GM21576 (cell line): ENCODE measurements at regions not wholly inside any gene's neighbourhood (a gene's known extent, or its start where the extent isn't known, plus 50 kb on each side); places are given as distances from the start of the nearest gene placed in this dataset.
"Not testable (repeated sequence)": the region's sequence is repeated elsewhere in the genome, so short reads cannot be mapped to it uniquely, and the experiment has no call there.

Experiments
- ATAC-seq: cut with Tn5 transposase; IDR thresholded peaks from one replicate; pipeline ENCODE4 v1.9.1; 2021; ENCODE audit warnings: mild to moderate bottlenecking, moderate library complexity; ENCODE audit not compliant: unreplicated experiment

GRCh38 chr4:65007841-65008439 lies 598.7 kb upstream of the TECRL start:
- ATAC-seq: no peak

DNA sequence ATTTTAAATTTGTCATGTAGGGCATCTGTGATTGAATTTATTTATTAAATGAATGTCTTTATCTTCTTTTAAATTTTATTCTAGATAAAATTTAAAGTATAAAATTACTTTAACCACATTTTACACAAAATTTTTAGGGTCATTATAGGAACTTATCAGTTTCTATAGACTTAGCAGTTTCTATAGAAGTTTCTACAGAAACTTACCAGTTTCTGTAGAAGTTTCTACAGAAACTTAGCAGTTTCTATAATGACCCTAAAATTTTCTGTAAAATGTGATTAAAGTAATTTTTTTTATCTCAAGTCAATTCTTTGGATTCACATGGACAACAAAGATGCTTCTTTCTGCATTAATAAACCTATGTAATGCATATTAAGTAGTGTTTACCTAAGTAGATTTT lies 565.9 kb upstream of the TECRL start:
- no peak for ATAC-seq

DNA sequence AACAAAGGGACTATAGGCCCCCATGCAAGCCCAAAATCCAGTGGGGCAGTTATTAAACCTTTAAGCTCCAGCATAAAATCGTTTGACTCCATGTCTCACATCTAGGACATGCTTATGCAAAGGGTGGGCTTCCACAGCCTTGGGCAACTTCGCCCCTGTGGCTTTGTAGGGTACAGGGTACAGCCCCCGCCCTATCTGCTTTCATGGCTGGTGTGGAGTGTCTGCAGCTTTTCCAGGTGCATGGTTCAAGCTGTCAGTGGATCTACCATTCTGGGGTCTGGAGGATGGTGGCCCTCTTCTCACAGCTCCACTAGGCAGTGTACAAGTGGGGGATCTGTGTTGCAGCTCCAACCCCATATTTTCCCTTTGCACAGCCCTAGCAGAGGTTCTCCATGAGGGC lies 559.8 kb upstream of the TECRL start:
- ATAC-seq: no peak

GRCh38 chr4:64967286-64967685 lies 558.0 kb upstream of the TECRL start:
- no peak for ATAC-seq

DNA sequence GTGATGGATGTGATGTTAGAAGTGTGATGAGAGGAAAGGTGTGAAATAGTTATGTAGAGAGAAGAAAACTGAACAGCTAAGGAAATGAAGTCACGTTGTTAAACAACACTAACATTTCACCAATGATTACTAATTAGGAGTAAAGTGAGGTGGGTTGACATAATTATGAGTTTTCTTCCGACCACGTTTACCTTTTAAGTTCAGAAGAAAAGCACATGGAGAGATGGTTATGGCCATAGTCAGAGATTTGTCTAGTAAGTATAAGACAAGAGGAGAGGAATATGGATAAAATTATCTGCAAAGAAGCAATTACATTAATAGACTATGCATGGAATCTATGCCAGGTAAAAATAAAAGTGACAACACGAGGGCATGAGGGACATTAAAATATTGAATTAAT lies 551.3 kb upstream of the TECRL start:
- no peak for ATAC-seq

DNA sequence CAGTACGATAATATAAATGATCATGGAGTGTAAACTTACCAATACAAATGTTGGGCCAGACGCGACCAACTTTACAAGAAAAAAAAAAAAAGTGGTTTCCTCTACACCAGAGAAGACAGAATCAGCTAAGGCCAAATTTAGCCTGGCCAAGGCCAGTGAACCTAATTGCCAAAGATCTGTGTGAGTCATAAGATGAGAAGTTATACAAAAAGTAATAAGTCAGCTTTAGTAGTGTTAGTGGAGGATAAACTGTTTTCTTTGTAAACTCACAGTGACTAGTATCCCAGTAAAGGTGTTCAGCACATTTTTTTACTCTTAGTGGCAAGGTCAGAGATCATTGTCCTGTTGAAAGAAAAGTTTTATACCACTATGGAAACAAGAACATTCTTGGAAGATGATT lies 531.4 kb upstream of the TECRL start:
- ATAC-seq: no peak

DNA sequence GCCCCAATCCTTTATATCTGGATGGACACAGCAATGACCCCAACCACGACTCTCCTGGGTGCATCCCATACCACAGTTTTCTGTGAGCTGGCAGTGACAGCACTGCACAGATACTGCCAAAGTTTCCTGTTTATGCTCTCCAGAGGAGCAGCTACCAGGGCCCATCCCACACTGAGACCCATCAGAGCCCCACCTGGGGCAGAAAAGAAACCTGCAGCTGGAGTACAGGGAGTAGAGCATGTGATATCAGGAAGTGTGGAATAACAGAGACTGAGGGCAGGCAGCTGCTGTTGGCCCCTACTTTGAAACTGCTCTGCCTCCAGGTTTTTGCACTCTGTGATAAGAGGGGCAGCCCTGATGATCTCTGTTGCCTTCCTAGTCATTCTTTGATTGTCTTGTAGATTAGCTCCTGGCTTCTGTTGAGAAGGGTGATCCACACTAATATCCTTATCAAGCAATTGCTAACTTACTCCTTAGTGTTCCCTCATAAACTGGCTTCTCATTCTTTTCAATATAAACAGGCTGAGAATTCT lies 526.3 kb upstream of the TECRL start:
- no peak for ATAC-seq

- no peak for ATAC-seq
Measured at GRCh38 chr4:64911846-64912245, 502.6 kb upstream of the TECRL start.

GRCh38 chr4:64903986-64904385 lies 494.7 kb upstream of the TECRL start:
- ATAC-seq: no peak

- ATAC-seq: no peak
Measured at GRCh38 chr4:64899563-64899962, 490.3 kb upstream of the TECRL start.

- not testable (repeated sequence) for ATAC-seq
Measured at GRCh38 chr4:64899030-64899429, 489.8 kb upstream of the TECRL start.

DNA sequence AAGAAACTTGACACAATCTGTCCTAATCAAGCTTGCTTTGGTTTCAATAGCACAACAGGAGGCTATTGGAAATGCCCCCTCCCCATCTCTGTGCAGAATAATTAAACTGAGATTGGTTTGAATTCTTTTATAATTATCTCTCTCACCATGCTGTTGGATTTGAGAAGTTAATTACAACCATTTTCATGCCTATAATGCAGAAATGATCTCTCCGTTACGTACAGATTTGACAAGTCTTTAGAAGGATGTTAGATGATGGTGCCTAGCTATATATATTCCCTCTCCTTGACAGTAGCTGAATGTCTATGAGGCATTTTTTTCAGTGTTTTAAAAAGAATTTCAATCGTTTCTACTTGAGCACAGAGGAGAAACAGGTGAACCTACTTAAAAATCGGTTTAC lies 488.4 kb upstream of the TECRL start:
- no peak for ATAC-seq

GRCh38 chr4:64895031-64895430 lies 485.8 kb upstream of the TECRL start:
- ATAC-seq: no peak

- ATAC-seq: no peak
Measured at GRCh38 chr4:64893205-64893604, 484.0 kb upstream of the TECRL start.

GRCh38 chr4:64889906-64890610 lies 480.8 kb upstream of the TECRL start:
- no peak for ATAC-seq

DNA sequence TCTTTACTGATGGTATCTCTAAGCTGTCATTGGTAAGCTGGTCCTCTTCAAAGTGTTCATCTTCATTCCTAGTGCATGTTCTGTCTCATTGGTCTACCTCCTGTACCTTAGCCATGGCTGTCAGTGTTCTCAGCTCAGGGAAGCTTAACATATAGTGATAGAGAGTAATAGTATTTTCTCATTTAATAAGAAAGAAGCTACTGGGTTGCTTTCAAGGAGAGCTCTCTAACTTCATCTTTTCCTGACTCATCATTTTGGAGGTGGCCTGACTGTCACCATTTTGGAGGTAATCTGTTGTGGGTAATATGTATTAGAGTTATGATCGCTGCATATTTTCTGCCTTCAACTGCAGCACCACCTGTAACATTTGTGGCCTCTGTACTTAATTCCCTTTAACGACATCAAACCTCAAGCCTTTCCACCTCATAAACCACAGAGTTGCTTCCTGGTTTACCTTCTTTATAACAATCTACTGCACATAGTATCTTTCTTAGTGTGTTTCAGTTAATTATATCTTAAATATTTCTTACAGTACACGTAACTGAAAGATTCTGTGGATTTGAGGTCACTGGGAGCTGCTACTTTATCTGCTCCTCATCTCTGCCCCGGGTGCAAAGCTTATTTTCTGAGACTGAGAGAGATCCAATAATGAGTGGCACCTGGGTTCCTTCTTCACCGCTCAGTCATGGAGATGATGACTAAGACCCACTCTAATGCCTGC lies 474.0 kb upstream of the TECRL start:
- no peak for ATAC-seq

GRCh38 chr4:64882311-64883086 lies 473.2 kb upstream of the TECRL start:
- ATAC-seq: no peak

DNA sequence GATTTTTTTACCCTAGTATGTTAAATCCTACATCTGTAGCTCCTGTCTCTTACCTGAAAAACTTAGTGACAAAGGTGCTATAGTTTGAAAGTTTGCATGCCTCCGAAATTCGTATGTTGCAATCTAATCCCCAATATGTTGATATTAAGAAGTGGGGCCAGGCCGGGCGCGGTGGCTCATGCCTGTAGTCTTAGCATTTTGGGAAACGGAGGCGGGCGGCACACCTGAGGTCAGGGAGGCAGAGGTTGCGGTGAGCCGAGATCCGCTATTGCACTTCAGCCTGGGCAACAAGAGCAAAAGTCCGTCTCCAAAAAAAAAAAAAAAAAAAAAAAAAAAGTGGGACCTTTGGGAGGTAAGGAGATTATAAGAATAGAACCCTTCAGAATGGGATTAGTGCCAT lies 471.3 kb upstream of the TECRL start:
- no peak for ATAC-seq

DNA sequence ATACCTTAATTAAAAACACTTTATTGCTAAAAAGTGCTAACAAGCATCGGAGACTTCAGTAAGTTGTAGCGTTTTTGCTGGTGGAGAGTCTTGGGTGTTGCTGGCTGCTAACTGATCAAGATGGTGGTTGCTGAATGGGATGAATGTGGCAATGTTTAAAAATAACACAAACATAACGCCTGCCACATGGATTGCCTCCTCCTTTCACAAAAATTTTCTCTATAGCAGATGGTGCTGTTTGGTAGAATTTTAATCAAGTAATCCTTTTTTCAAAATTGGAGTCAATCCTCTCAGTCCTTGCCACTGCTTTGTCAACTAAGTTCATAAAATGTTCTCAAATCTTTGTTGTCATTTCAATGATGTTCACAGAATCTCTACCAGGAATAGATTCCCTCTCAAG lies 466.8 kb upstream of the TECRL start:
- no peak for ATAC-seq

DNA sequence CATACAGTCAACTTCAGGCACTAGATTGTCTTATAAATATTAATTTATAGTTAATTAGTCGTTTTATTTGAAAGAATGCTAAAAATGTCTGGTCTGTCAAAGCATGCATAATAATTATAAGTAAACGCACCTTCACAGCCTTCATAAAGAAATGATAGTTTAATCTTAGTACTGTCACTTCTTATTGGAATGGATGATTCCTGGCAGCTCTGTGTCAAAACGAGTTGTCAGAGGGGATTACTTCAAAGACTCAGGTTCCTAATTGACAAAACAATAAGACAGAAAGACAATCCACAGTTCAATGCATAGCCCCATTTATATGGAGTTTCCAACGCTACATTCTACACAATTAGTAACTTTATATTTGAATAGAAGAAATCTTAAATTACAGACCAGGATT lies 461.3 kb upstream of the TECRL start:
- ATAC-seq: no peak

DNA sequence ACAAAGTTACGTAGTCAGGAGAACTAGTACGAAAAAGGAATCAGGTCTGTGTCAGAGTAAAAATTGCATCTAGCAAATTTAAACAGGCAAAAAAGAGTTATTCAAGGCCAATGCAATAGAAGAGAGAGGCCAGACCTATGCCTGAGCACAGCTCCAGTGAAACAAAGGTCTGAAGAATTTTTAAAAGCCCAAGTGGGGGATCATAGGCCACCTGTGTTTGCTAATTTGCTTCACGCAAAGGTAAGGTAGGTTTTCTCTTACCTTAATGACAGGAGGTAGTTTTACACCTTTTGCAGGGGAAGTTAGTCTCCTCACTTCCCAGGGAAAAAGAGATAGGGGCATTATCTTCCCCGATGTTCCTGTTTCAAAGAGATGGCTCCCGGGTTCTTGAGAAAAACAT lies 448.6 kb upstream of the TECRL start:
- ATAC-seq: no peak
